ENCODE measurements at regions not wholly inside any gene's neighbourhood (a gene's known extent, or its start where the extent isn't known, plus 50 kb on each side); places are given as distances from the start of the nearest gene placed in this dataset.
"Not testable (repeated sequence)": the region's sequence is repeated elsewhere in the genome, so short reads cannot be mapped to it uniquely, and the experiment has no call there.

DNA sequence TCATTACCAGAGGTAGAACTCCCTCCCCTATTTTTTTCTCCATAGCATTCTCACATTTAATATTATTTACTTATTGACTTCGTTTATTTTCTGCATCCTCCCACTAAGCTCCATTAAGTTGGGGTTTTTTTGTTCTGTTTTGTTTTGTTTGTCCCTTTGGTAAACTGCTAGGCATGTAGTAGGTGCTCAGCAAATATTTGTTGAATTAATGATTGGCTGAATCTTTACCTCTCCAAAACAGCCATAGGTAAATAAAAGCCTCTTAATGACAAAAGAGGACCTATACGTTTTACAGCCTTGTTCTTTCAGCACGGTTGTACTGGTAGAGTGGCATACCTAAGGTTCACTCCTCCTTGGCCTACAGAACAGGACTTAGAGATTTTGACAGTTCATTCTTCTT, 52.0 kb downstream of the PRORP start:
- Mint-ChIP-seq H3K27me3 (no peaks in the 10 kb centered on the region), H3K36me3 (ENCODE audit: insufficient read depth) (peaks cover 15% of the 10 kb centered on the region), H3K4me1 (ENCODE audit: low read depth in 2 of 2) (peaks cover 12 to 16% of the 10 kb centered on the region in 2 donors), H3K27ac (no peak overlapping the region), H3K4me3 (no peak overlapping the region), H3K9me3 (no peaks in the 10 kb centered on the region)
- ATAC-seq (replicated peaks), result no peak
- DNase-seq, result no peak

DNA sequence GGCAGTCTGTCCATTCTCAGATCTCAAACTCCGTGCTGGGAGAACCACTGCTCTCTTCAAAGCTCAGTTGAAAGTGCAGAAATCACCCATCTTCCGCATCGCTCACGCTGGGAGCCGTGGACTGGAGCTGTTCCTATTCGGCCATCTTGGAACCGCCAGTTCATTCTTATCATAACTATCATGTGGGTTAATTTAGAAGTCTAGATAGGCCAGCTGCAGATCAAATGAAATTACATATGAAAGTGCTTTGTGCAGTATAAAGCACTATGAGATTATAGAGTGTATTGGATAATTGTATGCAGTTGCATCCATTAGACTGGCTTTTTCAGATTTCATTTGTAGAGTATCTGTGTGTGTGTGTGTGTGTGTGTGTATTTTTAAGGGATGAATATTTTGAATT, 57.8 kb downstream of the PRORP start:
- no peaks in the 10 kb centered on the region for H3K9me3 Mint-ChIP-seq
- ATAC-seq (replicated peaks), result no peak
- peaks cover 11% of the 10 kb centered on the region for H3K36me3 Mint-ChIP-seq (ENCODE audit: insufficient read depth)
- DNase-seq, result no peak
- H3K27me3 Mint-ChIP-seq, result no peaks in the 10 kb centered on the region
- H3K4me3 Mint-ChIP-seq, result no peak overlapping the region
- H3K27ac Mint-ChIP-seq, result peak overlapping the region in 1 of 2 donors; percentile 26
- H3K4me1 Mint-ChIP-seq (ENCODE audit: low read depth in 2 of 2), result peaks cover 12 to 21% of the 10 kb centered on the region in 2 donors

DNA sequence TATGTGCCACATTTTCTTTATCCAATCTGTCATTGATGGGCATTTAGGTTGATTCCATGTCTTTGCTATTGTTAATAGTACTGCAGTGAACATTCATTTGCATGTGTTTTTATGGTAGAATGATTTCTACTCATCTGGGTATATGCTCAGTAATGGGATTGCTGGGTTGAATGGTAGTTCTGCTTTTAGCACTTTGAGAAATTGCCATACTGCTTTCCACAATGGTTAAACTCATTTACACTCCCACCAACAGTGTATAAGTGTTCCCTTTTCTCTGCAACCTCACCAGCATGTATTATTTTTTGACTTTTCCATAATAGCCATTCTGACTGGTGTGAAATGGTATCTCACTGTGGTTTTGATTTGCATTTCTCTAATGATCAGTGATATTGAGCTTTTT, 62.5 kb downstream of the PRORP start:
- not testable (repeated sequence) for H3K9me3 Mint-ChIP-seq; H3K4me1 Mint-ChIP-seq (ENCODE audit: low read depth in 2 of 2); DNase-seq; H3K4me3 Mint-ChIP-seq; H3K27me3 Mint-ChIP-seq; ATAC-seq (replicated peaks)
- Mint-ChIP-seq H3K36me3 (ENCODE audit: insufficient read depth) (peaks cover 23% of the 10 kb centered on the region), H3K27ac (peak overlapping the region in 1 of 2 donors; percentile 71)

DNA sequence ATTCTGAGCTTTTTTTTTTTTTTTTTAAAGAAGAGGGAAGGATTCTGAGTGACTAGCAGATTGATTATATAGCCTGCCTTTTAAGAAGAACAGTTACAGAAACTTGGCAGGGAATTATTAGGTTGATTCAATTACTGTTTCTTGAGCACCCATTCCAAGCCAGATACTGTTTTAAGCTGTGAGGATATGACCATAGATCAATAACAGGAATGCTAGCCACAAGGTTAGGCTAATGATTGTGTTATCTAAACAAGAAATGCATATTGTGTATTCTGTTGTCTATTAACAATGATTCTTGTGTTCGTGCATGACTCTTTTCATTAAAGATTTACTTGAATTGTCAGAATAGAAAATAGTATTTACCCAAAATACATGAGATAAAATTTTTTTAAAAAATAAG, 67.1 kb downstream of the PRORP start:
- Mint-ChIP-seq H3K27ac (no peak overlapping the region), H3K27me3 (no peaks in the 10 kb centered on the region), H3K4me1 (ENCODE audit: low read depth in 2 of 2) (peaks cover 0 to 8% of the 10 kb centered on the region in 2 donors), H3K36me3 (ENCODE audit: insufficient read depth) (peaks cover 15% of the 10 kb centered on the region), H3K9me3 (no peaks in the 10 kb centered on the region), H3K4me3 (no peak overlapping the region)
- DNase-seq (no peak), ATAC-seq (replicated peaks) (no peak)

DNA sequence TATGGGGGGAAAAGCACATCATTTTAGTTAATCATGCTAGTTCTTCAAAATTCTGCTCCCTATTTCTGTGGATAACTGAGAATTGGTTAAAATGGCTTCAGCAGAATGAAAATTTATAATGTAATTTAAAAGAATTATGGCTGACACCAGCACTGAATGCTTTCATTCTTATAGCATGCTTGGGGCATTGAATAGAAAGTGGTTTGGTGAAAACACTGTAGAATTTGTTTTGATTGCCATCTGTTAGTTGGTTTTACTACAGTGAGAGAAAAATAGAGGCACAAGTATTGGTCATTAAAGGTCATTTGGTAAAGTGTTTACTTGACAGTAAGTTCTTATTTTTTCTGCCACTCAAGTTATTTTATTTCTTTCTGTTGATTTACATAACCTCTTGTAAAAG, 70.8 kb downstream of the PRORP start:
- DNase-seq, result no peak
- H3K27me3 Mint-ChIP-seq, result no peaks in the 10 kb centered on the region
- peak overlapping the region in 1 of 2 donors; percentile 30 for H3K27ac Mint-ChIP-seq
- no peaks in the 10 kb centered on the region for H3K9me3 Mint-ChIP-seq
- H3K4me1 Mint-ChIP-seq (ENCODE audit: low read depth in 2 of 2), result peaks cover 12 to 16% of the 10 kb centered on the region in 2 donors
- ATAC-seq (replicated peaks), result no peak
- no peak overlapping the region for H3K4me3 Mint-ChIP-seq
- peaks cover 6% of the 10 kb centered on the region for H3K36me3 Mint-ChIP-seq (ENCODE audit: insufficient read depth)

DNA sequence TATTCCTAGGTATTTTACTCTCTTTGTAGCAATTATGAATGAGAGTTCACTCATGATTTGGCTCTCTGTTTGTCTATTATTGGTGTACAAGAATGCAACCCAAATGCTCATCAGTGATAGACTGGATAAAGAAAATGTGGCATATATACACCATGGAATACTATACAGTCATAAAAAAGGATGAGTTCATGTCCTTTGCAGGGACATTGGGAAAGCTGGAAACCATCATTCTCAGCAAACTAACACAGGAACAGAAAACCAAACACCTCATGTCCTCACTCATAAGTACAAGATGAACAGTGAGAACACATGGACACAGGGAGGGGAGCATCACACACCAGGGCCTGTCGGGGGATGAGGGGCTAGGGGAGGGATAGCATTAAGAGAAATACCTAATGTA, 71.8 kb downstream of the PRORP start:
- Mint-ChIP-seq H3K4me1 (ENCODE audit: low read depth in 2 of 2) (peaks cover 12 to 16% of the 10 kb centered on the region in 2 donors), H3K27ac (peak overlapping the region in 1 of 2 donors; percentile 9)
- not testable (repeated sequence) for DNase-seq; H3K27me3 Mint-ChIP-seq; ATAC-seq (replicated peaks); H3K36me3 Mint-ChIP-seq (ENCODE audit: insufficient read depth); H3K4me3 Mint-ChIP-seq; H3K9me3 Mint-ChIP-seq

DNA sequence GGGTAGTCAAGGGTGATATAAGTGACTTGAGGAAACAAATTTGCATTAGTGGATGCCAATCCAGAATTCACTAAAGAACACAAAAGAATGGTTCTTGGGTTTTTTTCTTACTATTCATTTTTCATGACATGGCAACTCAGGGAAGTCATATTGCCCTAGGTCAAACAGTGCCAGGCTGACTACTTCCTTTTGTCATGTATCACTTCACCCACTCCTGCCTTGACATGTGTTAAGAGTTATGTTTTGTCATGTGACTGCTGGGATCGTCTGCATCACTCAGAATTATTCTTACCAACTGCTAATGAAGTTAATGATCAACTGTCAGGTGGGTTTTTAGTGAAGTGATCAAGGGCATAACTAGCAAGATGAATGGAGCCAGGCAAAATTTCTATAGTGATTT, 74.2 kb downstream of the PRORP start:
- Mint-ChIP-seq H3K36me3 (ENCODE audit: insufficient read depth) (peaks cover 3% of the 10 kb centered on the region), H3K4me3 (no peak overlapping the region), H3K4me1 (ENCODE audit: low read depth in 2 of 2) (peaks cover 12 to 21% of the 10 kb centered on the region in 2 donors), H3K27me3 (no peaks in the 10 kb centered on the region), H3K9me3 (no peaks in the 10 kb centered on the region), H3K27ac (peak overlapping the region; percentile 63 to 76)
- DNase-seq (no peak), ATAC-seq (replicated peaks) (peak; percentile 51)

DNA sequence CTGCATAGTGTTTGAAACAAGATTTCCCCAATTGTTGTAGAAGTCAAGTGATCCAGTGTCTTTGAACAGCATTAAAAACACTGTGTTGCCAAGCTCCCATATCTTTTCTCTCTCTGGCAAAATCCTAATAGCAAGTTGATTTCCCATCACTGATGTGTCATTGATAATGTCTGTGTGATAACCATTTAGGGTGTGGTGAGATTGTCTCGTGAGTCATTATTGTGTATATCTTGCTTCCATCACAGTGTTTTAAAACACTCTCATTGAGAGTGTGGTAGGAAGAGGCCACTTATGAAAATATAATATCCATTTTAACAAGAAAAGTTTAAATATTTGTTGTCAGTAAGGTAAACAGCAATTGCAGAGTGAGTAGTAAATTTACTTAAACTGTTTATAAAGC, 74.7 kb downstream of the PRORP start:
- ATAC-seq (replicated peaks), result peak; percentile 75
- peak overlapping the region; percentile 63 to 76 for H3K27ac Mint-ChIP-seq
- no peak overlapping the region for H3K4me3 Mint-ChIP-seq

DNA sequence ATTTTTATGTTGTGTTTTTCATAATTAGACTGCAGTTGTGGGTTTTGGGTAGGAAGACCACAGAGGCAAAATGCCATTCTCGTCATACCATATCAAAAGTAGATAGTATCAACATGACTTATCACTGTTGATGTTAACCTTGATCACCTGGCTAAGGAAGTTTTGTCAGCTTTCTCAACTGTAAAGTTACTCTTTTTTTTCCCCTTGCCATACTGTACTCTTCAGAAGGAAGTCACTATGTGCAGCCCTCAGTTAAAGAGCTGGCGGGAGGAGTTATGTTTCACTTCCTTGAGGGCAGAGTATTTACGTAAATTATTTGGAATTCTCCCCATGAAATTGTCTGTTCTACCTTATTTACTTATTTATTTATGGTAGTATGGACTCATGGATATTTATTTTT, 78.7 kb downstream of the PRORP start:
- DNase-seq (no peak), ATAC-seq (replicated peaks) (no peak)
- Mint-ChIP-seq H3K27ac (peak overlapping the region in 1 of 2 donors; percentile 25), H3K9me3 (no peaks in the 10 kb centered on the region), H3K27me3 (no peaks in the 10 kb centered on the region), H3K4me1 (ENCODE audit: low read depth in 2 of 2) (peaks cover 24 to 40% of the 10 kb centered on the region in 2 donors), H3K36me3 (ENCODE audit: insufficient read depth) (no peaks in the 10 kb centered on the region), H3K4me3 (no peak overlapping the region)

More for the DNA sequence above, 74.7 kb downstream of the PRORP start:
- no peak for DNase-seq
- Mint-ChIP-seq H3K36me3 (ENCODE audit: insufficient read depth) (peaks cover 3% of the 10 kb centered on the region), H3K27me3 (no peaks in the 10 kb centered on the region), H3K9me3 (no peaks in the 10 kb centered on the region), H3K4me1 (ENCODE audit: low read depth in 2 of 2) (peaks cover 12 to 21% of the 10 kb centered on the region in 2 donors)

DNA sequence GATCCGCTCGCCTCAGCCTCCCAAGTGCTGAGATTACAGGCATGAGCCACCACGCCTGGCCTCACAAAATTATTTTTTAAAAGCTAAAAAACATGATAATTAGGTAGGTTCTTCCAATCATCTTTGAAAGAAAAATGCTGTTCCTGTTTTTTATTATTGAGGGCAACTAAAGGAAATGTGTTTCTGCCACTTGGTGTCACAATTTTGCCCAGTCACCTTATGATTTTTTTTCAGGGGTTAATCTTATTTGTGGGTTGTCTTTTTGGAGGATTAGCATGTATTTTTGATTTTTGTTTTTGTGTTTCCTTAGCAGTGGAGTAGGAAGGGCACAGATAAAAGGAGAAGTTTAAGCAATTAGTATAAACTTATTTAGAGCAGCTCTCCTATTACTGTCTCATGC, 79.8 kb downstream of the PRORP start:
- no peaks in the 10 kb centered on the region for H3K27me3 Mint-ChIP-seq
- no peaks in the 10 kb centered on the region for H3K36me3 Mint-ChIP-seq (ENCODE audit: insufficient read depth)
- no peak for DNase-seq
- no peaks in the 10 kb centered on the region for H3K9me3 Mint-ChIP-seq
- H3K4me3 Mint-ChIP-seq, result peak overlapping the region in 1 of 2 donors; percentile 39
- peak overlapping the region in 1 of 2 donors; percentile 82 for H3K27ac Mint-ChIP-seq
- H3K4me1 Mint-ChIP-seq (ENCODE audit: low read depth in 2 of 2), result peaks cover 17 to 34% of the 10 kb centered on the region in 2 donors
- no peak for ATAC-seq (replicated peaks)

DNA sequence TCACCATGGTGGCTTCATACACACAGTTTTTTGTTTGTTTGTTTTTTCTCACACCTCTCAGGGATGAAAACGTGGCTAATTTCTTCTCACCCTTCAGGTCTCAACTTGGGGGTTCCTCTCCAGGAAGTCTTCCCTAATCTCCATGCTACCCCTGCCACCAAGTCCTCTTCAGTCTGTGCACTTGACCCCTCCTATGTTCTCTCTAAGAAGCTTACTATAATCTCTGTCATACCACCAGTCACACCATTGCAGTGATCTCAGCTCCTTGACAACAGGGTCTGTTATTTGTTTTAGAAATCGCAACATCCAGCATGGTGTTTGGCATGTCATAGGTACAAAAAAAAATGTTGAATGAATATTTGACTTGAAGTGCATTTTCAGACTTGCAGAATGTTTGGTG, 83.4 kb downstream of the PRORP start:
- DNase-seq (no peak), ATAC-seq (replicated peaks) (peak; percentile 11)
- H3K9me3 Mint-ChIP-seq, result no peaks in the 10 kb centered on the region
- H3K27ac Mint-ChIP-seq, result peak overlapping the region; percentile 83 to 88
- peaks cover 15 to 36% of the 10 kb centered on the region in 2 donors for H3K4me1 Mint-ChIP-seq (ENCODE audit: low read depth in 2 of 2)
- no peaks in the 10 kb centered on the region for H3K36me3 Mint-ChIP-seq (ENCODE audit: insufficient read depth)
- peak overlapping the region; percentile 12 to 47 for H3K4me3 Mint-ChIP-seq
- H3K27me3 Mint-ChIP-seq, result no peaks in the 10 kb centered on the region

DNA sequence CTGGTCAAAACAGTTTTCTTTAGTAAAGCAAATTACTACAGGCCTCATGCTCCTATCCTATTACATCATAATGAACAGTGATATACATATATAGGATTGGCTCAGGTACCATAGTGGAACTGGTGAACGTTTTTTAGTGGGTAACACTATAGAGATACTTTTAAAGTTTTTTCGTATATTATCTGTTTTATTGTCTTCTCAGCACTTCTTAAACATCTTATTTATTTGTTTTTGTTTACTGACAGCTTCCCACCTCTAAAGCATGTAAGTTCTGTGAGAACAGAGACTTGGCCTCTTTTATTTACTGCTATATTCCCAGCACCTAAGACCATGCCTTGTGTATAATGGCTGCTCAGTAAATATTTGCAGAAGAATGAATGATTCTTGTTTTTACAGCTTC, 81.1 kb upstream of the PSMA6 start:
- Mint-ChIP-seq H3K27ac (peak overlapping the region in 1 of 2 donors; percentile 3), H3K36me3 (ENCODE audit: insufficient read depth) (no peaks in the 10 kb centered on the region), H3K27me3 (no peaks in the 10 kb centered on the region), H3K4me3 (no peak overlapping the region), H3K4me1 (ENCODE audit: low read depth in 2 of 2) (peaks cover 3 to 9% of the 10 kb centered on the region in 2 donors), H3K9me3 (no peaks in the 10 kb centered on the region)
- DNase-seq (no peak), ATAC-seq (replicated peaks) (no peak)

DNA sequence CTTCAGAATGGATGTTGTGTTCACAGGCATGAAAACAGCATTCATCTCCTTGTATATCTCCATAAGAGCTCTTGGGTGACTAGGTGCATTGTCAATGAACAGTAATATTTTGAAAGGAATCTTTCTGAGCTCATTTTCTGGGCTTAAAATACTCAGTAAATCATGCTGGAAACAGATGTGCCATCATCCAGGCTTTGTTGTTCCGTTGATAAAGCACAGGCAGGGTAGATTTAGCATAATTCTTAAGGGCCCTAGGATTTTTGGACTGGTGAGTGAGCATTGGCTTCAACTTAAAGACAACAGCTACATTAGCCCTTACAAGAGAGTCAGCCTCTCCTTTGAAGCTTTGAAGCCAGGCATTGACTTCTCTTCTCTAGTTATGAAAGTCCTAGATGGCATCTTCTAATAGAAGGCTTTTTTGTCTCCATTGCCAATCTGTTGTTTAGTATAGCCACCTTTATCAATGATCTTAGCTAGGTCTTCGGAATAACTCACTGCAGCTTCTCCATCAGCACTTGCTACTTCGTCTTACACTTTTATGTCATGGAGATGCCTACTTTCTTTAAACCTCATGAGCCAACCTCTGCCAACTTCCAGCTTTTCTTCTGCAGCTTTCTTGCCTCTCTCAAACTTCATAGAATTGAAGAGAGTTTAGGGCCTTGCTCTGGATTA, 79.6 kb upstream of the PSMA6 start:
- ATAC-seq (replicated peaks), result no peak
- peaks cover 0 to 6% of the 10 kb centered on the region in 2 donors for H3K4me1 Mint-ChIP-seq (ENCODE audit: low read depth in 2 of 2)
- H3K4me3 Mint-ChIP-seq, result no peak overlapping the region
- DNase-seq, result no peak
- H3K36me3 Mint-ChIP-seq (ENCODE audit: insufficient read depth), result peaks cover 7% of the 10 kb centered on the region
- H3K27me3 Mint-ChIP-seq, result no peaks in the 10 kb centered on the region
- H3K27ac Mint-ChIP-seq, result peak overlapping the region in 1 of 2 donors; percentile 52
- H3K9me3 Mint-ChIP-seq, result no peaks in the 10 kb centered on the region

DNA sequence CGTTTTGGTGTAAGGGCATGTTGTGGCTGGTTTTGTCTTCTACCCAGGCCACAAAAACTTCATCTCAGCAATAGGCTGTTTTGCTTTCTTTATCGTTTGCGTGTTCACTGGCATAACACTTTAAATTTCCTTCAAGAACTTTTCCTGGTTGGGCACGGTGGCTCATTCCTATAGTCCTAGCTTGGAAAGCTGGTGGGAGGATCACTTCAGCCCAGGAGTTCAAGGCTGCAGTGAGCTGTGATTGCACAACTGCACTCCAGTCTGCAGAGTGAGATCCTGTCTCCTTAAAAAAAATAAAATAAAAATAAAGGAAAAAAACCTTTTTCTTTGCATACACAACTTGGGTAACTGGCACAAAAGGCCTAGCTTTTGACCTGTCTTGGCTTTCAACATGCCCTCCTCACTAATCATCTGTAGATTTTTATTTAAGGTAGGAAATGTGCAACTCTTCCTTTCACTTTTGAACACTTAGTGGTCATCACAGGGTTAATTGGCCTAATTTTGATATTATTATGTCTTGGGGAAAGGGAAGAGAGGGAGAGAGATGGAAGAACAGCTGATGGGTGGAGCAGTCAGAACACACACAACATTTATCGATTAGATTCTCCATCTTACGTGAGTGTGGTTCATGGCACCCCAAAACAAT, 78.9 kb upstream of the PSMA6 start:
- Mint-ChIP-seq H3K9me3 (no peaks in the 10 kb centered on the region), H3K27ac (no peak overlapping the region), H3K4me3 (no peak overlapping the region), H3K36me3 (ENCODE audit: insufficient read depth) (peaks cover 9% of the 10 kb centered on the region), H3K27me3 (no peaks in the 10 kb centered on the region), H3K4me1 (ENCODE audit: low read depth in 2 of 2) (peaks cover 0 to 6% of the 10 kb centered on the region in 2 donors)
- no peak for DNase-seq
- no peak for ATAC-seq (replicated peaks)
